HEK293 (cell line): ENCODE measurements at regions not wholly inside any gene's neighbourhood (a gene's known extent, or its start where the extent isn't known, plus 50 kb on each side); places are given as distances from the start of the nearest gene placed in this dataset.

Experiments
- CTCF ChIA-PET: fragments of 350-600 bp; formaldehyde crosslinking; extraction: SDS; loops from one replicate; lab custom pipeline; 2021; ENCODE audit warnings: antibody characterized with exemption; lab: Yijun Ruan, JAX
- POLR2A ChIA-PET: fragments of 300-600 bp; formaldehyde crosslinking; extraction: SDS; loops from one replicate; lab custom pipeline; 2020; ENCODE audit warnings: antibody characterized with exemption, inconsistent platforms; lab: Yijun Ruan, JAX
- H3K27ac ChIP-seq: fragments of 200-500 bp; sonication (Bioruptor generic); 2 replicates; pipeline ENCODE4 v1.5.1; 2014; ENCODE audit warnings: low read depth, low read length, control low read depth, inconsistent platforms; ENCODE audit errors: extremely low read depth
- H3K36me3 ChIP-seq, 2 experiments: fragments of 200-500 bp in 1 of 2; sonication (Bioruptor generic) in 1 of 2; 1 replicate in 1 of 2; 2 replicates in 1 of 2; pipeline ENCODE4 v1.5.1; 2014 to 2017; ENCODE audit warnings: inconsistent platforms in 2 of 2, low read length in 2 of 2; ENCODE audit not compliant: control insufficient read depth in 2 of 2, insufficient read depth in 1 of 2
- H3K4me1 ChIP-seq: fragments of 200-500 bp; sonication (Bioruptor generic); 2 replicates; pipeline ENCODE4 v1.5.1; 2014; ENCODE audit warnings: mild to moderate bottlenecking, low read length, inconsistent platforms; ENCODE audit not compliant: control insufficient read depth, insufficient read depth
- H3K4me3 ChIP-seq: 2 replicates; pipeline ENCODE4 v1.5.1; 2011; ENCODE audit warnings: low read depth, mild to moderate bottlenecking, control low read depth, low read length, moderate library complexity
- H3K9me3 ChIP-seq: fragments of 200-500 bp; sonication (Bioruptor generic); 2 replicates; pipeline ENCODE4 v1.5.1; 2014; ENCODE audit warnings: low read depth, low read length, inconsistent platforms; ENCODE audit not compliant: control insufficient read depth, insufficient read depth
- PBX3 ChIP-seq: sonication (generic); formaldehyde crosslinking; IDR thresholded peaks from 2 replicates; pipeline ENCODE4 v1.8.1; 2022; ENCODE audit warnings: mild to moderate bottlenecking, moderate library complexity, missing genetic modification reagents
- SETDB1 ChIP-seq: IDR thresholded peaks from one replicate; pipeline ENCODE4 v1.6.1; 2017; ENCODE audit warnings: mild to moderate bottlenecking, low read length, moderate library complexity, mixed read lengths; ENCODE audit not compliant: insufficient read length
- TRIM28 ChIP-seq: IDR thresholded peaks from 2 replicates; pipeline ENCODE4 v1.6.1; 2011; ENCODE audit warnings: low read length, control low read depth, borderline replicate concordance
- ZFHX2 ChIP-seq: fragments of 450-650 bp; formaldehyde crosslinking; conservative IDR thresholded peaks from 2 replicates; pipeline ENCODE4 v1.5.1; 2016; ENCODE audit warnings: missing biosample characterization, missing genetic modification characterization
- ZFP37 ChIP-seq: fragments of 450-650 bp; formaldehyde crosslinking; IDR thresholded peaks from 2 replicates; pipeline ENCODE4 v1.5.1; 2016; ENCODE audit warnings: missing biosample characterization, missing genetic modification characterization
- ZNF132 ChIP-seq: fragments of 450-650 bp; formaldehyde crosslinking; IDR thresholded peaks from 2 replicates; pipeline ENCODE4 v1.5.1; 2017; ENCODE audit warnings: missing biosample characterization, missing genetic modification characterization, borderline replicate concordance
- ZNF157 ChIP-seq: fragments of 450-650 bp; formaldehyde crosslinking; IDR thresholded peaks from 2 replicates; pipeline ENCODE4 v1.5.1; 2016; ENCODE audit warnings: missing biosample characterization, missing genetic modification characterization
- ZNF19 ChIP-seq: fragments of 450-650 bp; formaldehyde crosslinking; IDR thresholded peaks from 2 replicates; pipeline ENCODE4; 2016; ENCODE audit warnings: missing biosample characterization, missing genetic modification characterization, low read depth
- ZNF324 ChIP-seq: fragments of 450-650 bp; formaldehyde crosslinking; IDR thresholded peaks from 2 replicates; pipeline ENCODE4 v1.5.1; 2016; ENCODE audit warnings: missing biosample characterization, missing genetic modification characterization
- ZNF404 ChIP-seq: fragments of 450-650 bp; formaldehyde crosslinking; IDR thresholded peaks from 2 replicates; pipeline ENCODE4 v1.5.1; 2017; ENCODE audit warnings: missing biosample characterization, missing genetic modification characterization
- ZNF585B ChIP-seq: fragments of 450-650 bp; formaldehyde crosslinking; IDR thresholded peaks from 2 replicates; pipeline ENCODE4 v1.5.1; 2016; ENCODE audit warnings: missing biosample characterization, missing genetic modification characterization
- ZNF621 ChIP-seq: fragments of 450-650 bp; formaldehyde crosslinking; IDR thresholded peaks from 2 replicates; pipeline ENCODE4 v1.5.1; 2017; ENCODE audit warnings: missing biosample characterization, missing genetic modification characterization
- ZNF624 ChIP-seq: fragments of 450-650 bp; formaldehyde crosslinking; IDR thresholded peaks from 2 replicates; pipeline ENCODE4 v1.5.1; 2017; ENCODE audit warnings: missing biosample characterization, missing genetic modification characterization
- ZNF626 ChIP-seq: fragments of 450-650 bp; sonication (Bioruptor Pico); formaldehyde crosslinking; IDR thresholded peaks from 2 replicates; pipeline ENCODE4 v1.5.1; 2018; ENCODE audit warnings: missing biosample characterization, missing genetic modification characterization, inconsistent platforms
- ZNF701 ChIP-seq: fragments of 450-650 bp; formaldehyde crosslinking; IDR thresholded peaks from 2 replicates; pipeline ENCODE4 v1.5.1; 2016; ENCODE audit warnings: missing biosample characterization, missing genetic modification characterization
- ZNF747 ChIP-seq: fragments of 450-650 bp; formaldehyde crosslinking; IDR thresholded peaks from 2 replicates; pipeline ENCODE4 v1.5.1; 2016; ENCODE audit warnings: missing biosample characterization, missing genetic modification characterization
- ZNF785 ChIP-seq: fragments of 450-650 bp; formaldehyde crosslinking; IDR thresholded peaks from 2 replicates; pipeline ENCODE4 v1.5.1; 2016; ENCODE audit warnings: missing biosample characterization, missing genetic modification characterization
- ZSCAN16 ChIP-seq: fragments of 450-650 bp; formaldehyde crosslinking; IDR thresholded peaks from 2 replicates; pipeline ENCODE4 v1.5.1; 2016; ENCODE audit warnings: missing biosample characterization, missing genetic modification characterization
- ZSCAN23 ChIP-seq: fragments of 450-650 bp; formaldehyde crosslinking; IDR thresholded peaks from 2 replicates; pipeline ENCODE4 v1.5.1; 2016; ENCODE audit warnings: missing biosample characterization, missing genetic modification characterization
- TF ChIP-seq, protein P1 (sequence below): fragments of 450-650 bp; formaldehyde crosslinking; IDR thresholded peaks from 2 replicates; pipeline ENCODE4 v1.5.1; 2016; ENCODE audit warnings: missing biosample characterization, missing genetic modification characterization
- TF ChIP-seq, protein P2 (sequence below): fragments of 450-650 bp; formaldehyde crosslinking; IDR thresholded peaks from 2 replicates; pipeline ENCODE4 v1.5.1; 2016; ENCODE audit warnings: missing biosample characterization, missing genetic modification characterization, borderline replicate concordance
- TF ChIP-seq, protein P3 (sequence below): fragments of 450-650 bp; formaldehyde crosslinking; IDR thresholded peaks from 2 replicates; pipeline ENCODE4 v1.5.1; 2016; ENCODE audit warnings: missing biosample characterization, missing genetic modification characterization

DNA sequence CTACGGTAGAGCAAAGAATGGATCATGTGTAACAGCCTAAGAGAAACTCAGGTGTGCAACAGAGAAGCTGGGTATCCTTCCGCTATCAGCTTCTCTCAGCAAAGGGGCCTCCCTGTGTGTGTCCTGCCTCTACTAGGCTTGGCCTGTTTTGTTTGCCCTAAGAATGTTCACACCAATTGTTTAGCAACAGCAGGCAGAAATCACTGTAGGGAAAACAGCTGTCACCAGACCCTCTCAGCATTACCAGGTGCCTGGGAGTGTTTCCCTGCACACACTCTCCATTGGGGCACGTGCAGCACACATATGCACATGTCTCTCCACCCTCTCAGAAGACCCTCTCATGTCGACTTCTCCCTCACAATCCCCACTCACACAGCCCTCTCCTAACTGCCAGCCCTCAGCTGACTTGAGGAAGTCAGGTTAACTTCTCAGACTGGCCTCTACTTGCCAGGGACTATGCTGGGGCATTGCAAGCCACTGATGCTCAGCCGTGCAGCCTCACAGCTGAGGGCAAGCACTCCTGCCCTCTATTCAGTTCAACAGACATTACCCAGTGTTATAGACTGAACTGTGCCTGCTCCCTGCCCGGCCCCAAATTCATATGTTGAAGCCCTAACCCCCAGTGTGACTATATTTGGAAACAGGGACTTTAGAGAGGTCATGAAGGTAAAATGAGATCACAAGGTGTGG is 97.6 kb downstream of the TRIM29 start:
- POLR2A ChIA-PET: no interaction called here

DNA sequence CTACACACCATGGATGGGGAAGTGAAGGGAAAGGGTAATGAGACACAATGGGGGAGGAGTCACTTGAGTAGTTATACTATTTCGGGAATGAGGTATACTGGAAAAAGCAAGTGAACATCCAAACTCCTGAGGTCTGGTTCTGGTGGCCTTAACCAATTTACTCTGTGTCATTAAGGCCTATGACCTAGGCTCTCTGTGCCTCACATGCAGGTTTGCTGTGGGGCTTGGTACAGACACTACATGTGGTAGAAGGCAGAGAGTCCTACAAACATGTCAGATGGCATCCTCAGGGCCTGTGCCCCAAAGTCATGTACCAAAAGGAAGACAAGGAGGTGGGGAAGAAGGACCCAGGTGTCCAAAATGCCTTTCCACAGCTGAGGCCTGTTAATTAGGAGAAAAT is 98.9 kb downstream of the TRIM29 start:
- no peaks in the 10 kb centered on the region for H3K36me3 ChIP-seq
- no peaks in the 10 kb centered on the region for H3K9me3 ChIP-seq
- ChIA-PET POLR2A (no interaction called here), CTCF (interaction anchor here (0.7 kb wide), 1 partner anchor 28 kb away, joined by 3 read pairs; no protein-coding TSS in a partner anchor)
- H3K27ac ChIP-seq: no peak overlapping the region
- no peaks in the 10 kb centered on the region for H3K4me1 ChIP-seq
- H3K4me3 ChIP-seq: no peak overlapping the region
- TF ChIP-seq ZNF621 (tag by site-specific recombination) (no peak), ZNF157 (tag by site-specific recombination) (no peak), ZFP37 (tag by site-specific recombination) (no peak), ZNF701 (tag by site-specific recombination) (no peak), ZNF785 (tag by site-specific recombination) (no peak), ZNF404 (tag by site-specific recombination) (no peak), ZNF585B (tag by site-specific recombination) (no peak), ZNF19 (no peak), ZSCAN23 (tag by site-specific recombination) (no peak)
- TF ChIP-seq, protein P1, sequence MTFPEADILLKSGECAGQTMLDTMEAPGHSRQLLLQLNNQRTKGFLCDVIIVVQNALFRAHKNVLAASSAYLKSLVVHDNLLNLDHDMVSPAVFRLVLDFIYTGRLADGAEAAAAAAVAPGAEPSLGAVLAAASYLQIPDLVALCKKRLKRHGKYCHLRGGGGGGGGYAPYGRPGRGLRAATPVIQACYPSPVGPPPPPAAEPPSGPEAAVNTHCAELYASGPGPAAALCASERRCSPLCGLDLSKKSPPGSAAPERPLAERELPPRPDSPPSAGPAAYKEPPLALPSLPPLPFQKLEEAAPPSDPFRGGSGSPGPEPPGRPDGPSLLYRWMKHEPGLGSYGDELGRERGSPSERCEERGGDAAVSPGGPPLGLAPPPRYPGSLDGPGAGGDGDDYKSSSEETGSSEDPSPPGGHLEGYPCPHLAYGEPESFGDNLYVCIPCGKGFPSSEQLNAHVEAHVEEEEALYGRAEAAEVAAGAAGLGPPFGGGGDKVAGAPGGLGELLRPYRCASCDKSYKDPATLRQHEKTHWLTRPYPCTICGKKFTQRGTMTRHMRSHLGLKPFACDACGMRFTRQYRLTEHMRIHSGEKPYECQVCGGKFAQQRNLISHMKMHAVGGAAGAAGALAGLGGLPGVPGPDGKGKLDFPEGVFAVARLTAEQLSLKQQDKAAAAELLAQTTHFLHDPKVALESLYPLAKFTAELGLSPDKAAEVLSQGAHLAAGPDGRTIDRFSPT: no peak
- TF ChIP-seq, protein P2, sequence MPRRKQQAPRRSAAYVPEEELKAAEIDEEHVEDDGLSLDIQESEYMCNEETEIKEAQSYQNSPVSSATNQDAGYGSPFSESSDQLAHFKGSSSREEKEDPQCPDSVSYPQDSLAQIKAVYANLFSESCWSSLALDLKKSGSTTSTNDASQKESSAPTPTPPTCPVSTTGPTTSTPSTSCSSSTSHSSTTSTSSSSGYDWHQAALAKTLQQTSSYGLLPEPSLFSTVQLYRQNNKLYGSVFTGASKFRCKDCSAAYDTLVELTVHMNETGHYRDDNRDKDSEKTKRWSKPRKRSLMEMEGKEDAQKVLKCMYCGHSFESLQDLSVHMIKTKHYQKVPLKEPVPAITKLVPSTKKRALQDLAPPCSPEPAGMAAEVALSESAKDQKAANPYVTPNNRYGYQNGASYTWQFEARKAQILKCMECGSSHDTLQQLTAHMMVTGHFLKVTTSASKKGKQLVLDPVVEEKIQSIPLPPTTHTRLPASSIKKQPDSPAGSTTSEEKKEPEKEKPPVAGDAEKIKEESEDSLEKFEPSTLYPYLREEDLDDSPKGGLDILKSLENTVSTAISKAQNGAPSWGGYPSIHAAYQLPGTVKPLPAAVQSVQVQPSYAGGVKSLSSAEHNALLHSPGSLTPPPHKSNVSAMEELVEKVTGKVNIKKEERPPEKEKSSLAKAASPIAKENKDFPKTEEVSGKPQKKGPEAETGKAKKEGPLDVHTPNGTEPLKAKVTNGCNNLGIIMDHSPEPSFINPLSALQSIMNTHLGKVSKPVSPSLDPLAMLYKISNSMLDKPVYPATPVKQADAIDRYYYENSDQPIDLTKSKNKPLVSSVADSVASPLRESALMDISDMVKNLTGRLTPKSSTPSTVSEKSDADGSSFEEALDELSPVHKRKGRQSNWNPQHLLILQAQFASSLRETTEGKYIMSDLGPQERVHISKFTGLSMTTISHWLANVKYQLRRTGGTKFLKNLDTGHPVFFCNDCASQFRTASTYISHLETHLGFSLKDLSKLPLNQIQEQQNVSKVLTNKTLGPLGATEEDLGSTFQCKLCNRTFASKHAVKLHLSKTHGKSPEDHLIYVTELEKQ (tag by site-specific recombination): no peak
- TF ChIP-seq, protein P3, sequence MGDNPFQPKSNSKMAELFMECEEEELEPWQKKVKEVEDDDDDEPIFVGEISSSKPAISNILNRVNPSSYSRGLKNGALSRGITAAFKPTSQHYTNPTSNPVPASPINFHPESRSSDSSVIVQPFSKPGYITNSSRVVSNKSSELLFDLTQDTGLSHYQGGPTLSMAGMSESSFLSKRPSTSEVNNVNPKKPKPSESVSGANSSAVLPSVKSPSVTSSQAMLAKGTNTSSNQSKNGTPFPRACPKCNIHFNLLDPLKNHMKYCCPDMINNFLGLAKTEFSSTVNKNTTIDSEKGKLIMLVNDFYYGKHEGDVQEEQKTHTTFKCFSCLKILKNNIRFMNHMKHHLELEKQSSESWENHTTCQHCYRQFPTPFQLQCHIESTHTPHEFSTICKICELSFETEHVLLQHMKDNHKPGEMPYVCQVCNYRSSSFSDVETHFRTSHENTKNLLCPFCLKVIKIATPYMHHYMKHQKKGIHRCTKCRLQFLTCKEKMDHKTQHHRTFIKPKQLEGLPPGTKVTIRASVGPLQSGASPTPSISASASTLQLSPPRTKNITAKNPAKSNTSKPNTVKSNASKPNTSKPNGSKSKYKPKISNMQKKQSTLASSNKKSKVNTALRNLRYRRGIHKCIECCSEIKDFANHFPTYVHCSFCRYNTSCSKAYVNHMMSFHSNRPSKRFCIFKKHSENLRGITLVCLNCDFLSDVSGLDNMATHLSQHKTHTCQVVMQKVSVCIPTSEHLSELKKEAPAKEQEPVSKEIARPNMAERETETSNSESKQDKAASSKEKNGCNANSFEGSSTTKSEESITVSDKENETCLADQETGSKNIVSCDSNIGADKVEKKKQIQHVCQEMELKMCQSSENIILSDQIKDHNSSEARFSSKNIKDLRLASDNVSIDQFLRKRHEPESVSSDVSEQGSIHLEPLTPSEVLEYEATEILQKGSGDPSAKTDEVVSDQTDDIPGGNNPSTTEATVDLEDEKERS: no peak

More for the DNA sequence above, 97.6 kb downstream of the TRIM29 start:
- Histone ChIP-seq H3K36me3 (no peaks in the 10 kb centered on the region), H3K4me3 (no peak overlapping the region), H3K4me1 (no peaks in the 10 kb centered on the region), H3K9me3 (no peaks in the 10 kb centered on the region), H3K27ac (no peak overlapping the region)
- TF ChIP-seq ZFHX2 (tag by site-specific recombination) (no peak), ZNF624 (no peak), TRIM28 (no peak), PBX3 (CRISPR knock-in tag) (no peak), ZNF747 (tag by site-specific recombination) (no peak), ZNF626 (tag by site-specific recombination) (no peak), ZSCAN16 (tag by site-specific recombination) (no peak), SETDB1 (no peak), ZNF324 (tag by site-specific recombination) (no peak), ZNF132 (tag by site-specific recombination) (no peak)
- TF ChIP-seq, protein P1: no peak
- CTCF ChIA-PET: interaction anchor here (2.1 kb wide), 1 partner anchor 9 kb away, joined by 5 read pairs; no protein-coding TSS in a partner anchor
